ENCODE measurements at regions not wholly inside any gene's neighbourhood (a gene's known extent, or its start where the extent isn't known, plus 50 kb on each side); places are given as distances from the start of the nearest gene placed in this dataset.

GRCh38 chr14:29030970-29031369 is 264.4 kb downstream of the FOXG1 start:
- DNase-seq (ENCODE audit: low read depth in 4 of 4, low spot score in 2 of 4), result no peak

GRCh38 chr14:29035134-29035533 is 268.5 kb downstream of the FOXG1 start:
- no peak for DNase-seq (ENCODE audit: low read depth in 4 of 4, low spot score in 2 of 4)

- DNase-seq (ENCODE audit: low read depth in 4 of 4, low spot score in 2 of 4), result no peak
Measured at GRCh38 chr14:29037411-29037810, 270.8 kb downstream of the FOXG1 start.

- DNase-seq (ENCODE audit: low read depth in 4 of 4, low spot score in 2 of 4), result no peak
Measured at GRCh38 chr14:29039171-29039570, 272.6 kb downstream of the FOXG1 start.

GRCh38 chr14:29042551-29042950 is 276.0 kb downstream of the FOXG1 start:
- no peak for DNase-seq (ENCODE audit: low read depth in 4 of 4, low spot score in 2 of 4)

GRCh38 chr14:29043737-29044136 is 277.1 kb downstream of the FOXG1 start:
- DNase-seq (ENCODE audit: low read depth in 4 of 4, low spot score in 2 of 4), result no peak

GRCh38 chr14:29045237-29045636 is 278.6 kb downstream of the FOXG1 start:
- DNase-seq (ENCODE audit: low read depth in 4 of 4, low spot score in 2 of 4), result no peak

GRCh38 chr14:29054119-29054518 is 287.5 kb downstream of the FOXG1 start:
- DNase-seq (ENCODE audit: low read depth in 4 of 4, low spot score in 2 of 4), result no peak

GRCh38 chr14:29056041-29056566 is 289.5 kb downstream of the FOXG1 start:
- no peak for DNase-seq (ENCODE audit: low read depth in 4 of 4, low spot score in 2 of 4)

GRCh38 chr14:29061702-29062101 is 295.1 kb downstream of the FOXG1 start:
- no peak for DNase-seq (ENCODE audit: low read depth in 4 of 4, low spot score in 2 of 4)

- no peak for DNase-seq (ENCODE audit: low read depth in 4 of 4, low spot score in 2 of 4)
Measured at GRCh38 chr14:29062466-29062865, 295.9 kb downstream of the FOXG1 start.

- no peak for DNase-seq (ENCODE audit: low read depth in 4 of 4, low spot score in 2 of 4)
Measured at GRCh38 chr14:29062976-29063375, 296.4 kb downstream of the FOXG1 start.

GRCh38 chr14:29064305-29064900 is 297.8 kb downstream of the FOXG1 start:
- DNase-seq (ENCODE audit: low read depth in 4 of 4, low spot score in 2 of 4), result no peak

- no peak for DNase-seq (ENCODE audit: low read depth in 4 of 4, low spot score in 2 of 4)
Measured at GRCh38 chr14:29069228-29069627, 302.6 kb downstream of the FOXG1 start.

GRCh38 chr14:29075761-29076160 is 309.2 kb downstream of the FOXG1 start:
- DNase-seq (ENCODE audit: low read depth in 4 of 4, low spot score in 2 of 4), result no peak

GRCh38 chr14:29077916-29078315 is 311.3 kb downstream of the FOXG1 start:
- DNase-seq (ENCODE audit: low read depth in 4 of 4, low spot score in 2 of 4), result no peak

- no peak for DNase-seq (ENCODE audit: low read depth in 4 of 4, low spot score in 2 of 4)
Measured at GRCh38 chr14:29078810-29079522, 312.4 kb downstream of the FOXG1 start.

- DNase-seq (ENCODE audit: low read depth in 4 of 4, low spot score in 2 of 4), result peak in 1 of 4 donors; percentile 1
Measured at GRCh38 chr14:29085546-29085945, 319.0 kb downstream of the FOXG1 start.

GRCh38 chr14:29089849-29090248 is 323.3 kb downstream of the FOXG1 start:
- no peak for DNase-seq (ENCODE audit: low read depth in 4 of 4, low spot score in 2 of 4)

GRCh38 chr14:29092121-29092520 is 325.5 kb downstream of the FOXG1 start:
- no peak for DNase-seq (ENCODE audit: low read depth in 4 of 4, low spot score in 2 of 4)

- no peak for DNase-seq (ENCODE audit: low read depth in 4 of 4, low spot score in 2 of 4)
Measured at GRCh38 chr14:29097476-29097875, 330.9 kb downstream of the FOXG1 start.

GRCh38 chr14:29098656-29099055 is 332.1 kb downstream of the FOXG1 start:
- DNase-seq (ENCODE audit: low read depth in 4 of 4, low spot score in 2 of 4), result no peak

Data from left renal cortex interstitium (tissue), 4 donors.